ENCODE measurements at regions not wholly inside any gene's neighbourhood (a gene's known extent, or its start where the extent isn't known, plus 50 kb on each side); places are given as distances from the start of the nearest gene placed in this dataset.

DNA sequence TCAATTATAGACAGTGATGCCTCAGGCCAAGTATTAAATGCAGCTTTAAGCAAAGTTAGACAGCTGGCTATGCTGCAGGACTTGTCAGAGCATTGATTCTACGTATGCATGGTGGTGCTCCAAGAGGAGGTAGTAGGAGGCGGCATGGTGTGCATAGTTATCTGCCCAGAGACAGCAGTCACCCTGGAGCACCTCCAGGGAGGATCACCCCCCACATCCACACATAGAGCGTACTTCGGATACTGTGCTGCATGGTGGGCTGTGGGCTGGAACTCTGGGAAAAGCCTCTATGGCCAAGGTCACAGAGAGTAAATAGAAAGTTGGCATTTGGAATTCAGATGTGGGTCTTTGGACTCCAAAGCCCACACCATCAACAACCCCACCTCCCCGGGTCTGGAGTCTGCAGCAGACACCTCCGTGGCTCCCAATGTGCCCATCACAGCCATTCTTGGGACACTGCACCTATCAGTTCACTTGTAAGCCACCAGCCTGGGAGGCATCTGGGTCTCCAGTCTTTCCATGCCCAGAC lies 64.5 kb upstream of the STX16 start:
- TF ChIP-seq GATA2 (IDR thresholded peaks at IDR 0.05; ENCODE audit: low read depth, low read length) (no peak), GATA3 (IDR thresholded peaks at IDR 0.05; ENCODE audit: low read depth, low read length) (no peak)

Data from SH-SY5Y (cell line).